Activated naive CD8-positive, alpha-beta T cell treated with anti-CD3 and anti-CD28 coated beads for 36 hours (primary cell): ENCODE measurements at regions not wholly inside any gene's neighbourhood (a gene's known extent, or its start where the extent isn't known, plus 50 kb on each side); places are given as distances from the start of the nearest gene placed in this dataset.

Experiments used
- DNase-seq: peaks from one replicate; pipeline ENCODE4 v3.0.0; 2021
- H3K27ac Mint-ChIP-seq: one replicate; pipeline ENCODE4 v1.8.0; 2022; ENCODE audit warnings: mild to moderate bottlenecking, moderate library complexity, mixed read lengths
- H3K27me3 Mint-ChIP-seq: one replicate; pipeline ENCODE4 v1.8.0; 2022; ENCODE audit warnings: mild to moderate bottlenecking, mixed read lengths
- H3K36me3 Mint-ChIP-seq: one replicate; pipeline ENCODE4 v1.8.0; 2021; ENCODE audit warnings: mild to moderate bottlenecking, mixed read lengths
- H3K4me1 Mint-ChIP-seq: one replicate; pipeline ENCODE4 v1.8.0; 2021; ENCODE audit warnings: mixed read lengths
- H3K4me3 Mint-ChIP-seq: one replicate; pipeline ENCODE4 v1.8.0; 2022; ENCODE audit warnings: mild to moderate bottlenecking, moderate library complexity, mixed read lengths
- H3K9me3 Mint-ChIP-seq: one replicate; pipeline ENCODE4 v1.8.0; 2022; ENCODE audit warnings: mixed read lengths

DNA sequence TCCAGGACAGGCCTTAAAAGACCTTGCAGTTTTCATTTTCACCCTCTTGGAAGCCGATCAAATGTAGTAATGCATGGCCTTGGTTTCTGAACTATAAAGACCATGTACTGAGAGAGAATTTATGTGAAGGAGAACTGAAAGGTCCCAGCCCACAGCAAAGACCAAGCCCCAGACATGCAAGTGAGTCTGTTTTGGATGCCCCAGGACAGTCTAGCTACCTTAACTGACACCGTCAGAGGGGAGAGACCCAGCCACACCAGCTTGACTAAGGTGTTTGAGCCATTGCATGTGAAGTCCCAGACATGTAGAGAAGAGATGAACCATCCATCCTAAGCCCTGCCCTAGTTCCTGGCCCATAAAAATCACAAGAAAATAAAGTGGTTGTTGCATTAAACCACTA is 316.8 kb upstream of the GATB start:
- Mint-ChIP-seq H3K9me3 (peaks cover 5% of the 10 kb centered on the region), H3K4me3 (no peak overlapping the region), H3K27me3 (no peaks in the 10 kb centered on the region), H3K36me3 (no peaks in the 10 kb centered on the region), H3K27ac (no peak overlapping the region), H3K4me1 (peaks cover 42% of the 10 kb centered on the region)
- DNase-seq: no peak

- peaks cover 5% of the 10 kb centered on the region for H3K9me3 Mint-ChIP-seq
- no peak overlapping the region for H3K4me3 Mint-ChIP-seq
- H3K27ac Mint-ChIP-seq: no peak overlapping the region
- no peak for DNase-seq
- H3K27me3 Mint-ChIP-seq: no peaks in the 10 kb centered on the region
- H3K36me3 Mint-ChIP-seq: no peaks in the 10 kb centered on the region
- H3K4me1 Mint-ChIP-seq: peaks cover 33% of the 10 kb centered on the region
Observed at GRCh38 chr4:152075253-152075928, 314.6 kb upstream of the GATB start.

DNA sequence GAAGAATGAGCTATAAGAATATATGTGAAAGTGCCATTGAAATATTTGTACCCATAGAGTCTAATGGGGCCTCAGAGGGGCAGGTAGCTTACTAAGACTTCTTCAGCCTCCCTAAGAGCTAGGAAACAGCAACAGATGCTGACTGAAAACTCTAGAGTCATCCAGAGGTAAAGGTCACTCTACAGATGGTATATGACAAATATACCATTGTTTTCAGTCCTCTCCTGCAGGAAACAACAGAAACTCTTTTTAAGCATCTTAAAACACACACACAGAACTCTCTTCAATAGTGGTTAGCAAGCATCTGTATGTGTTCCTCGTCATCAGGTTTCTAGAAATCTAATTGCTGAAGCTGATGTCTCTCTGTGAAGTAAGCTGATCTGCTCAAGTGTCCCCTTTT is 313.8 kb upstream of the GATB start:
- Mint-ChIP-seq H3K27me3 (no peaks in the 10 kb centered on the region), H3K4me3 (no peak overlapping the region), H3K9me3 (peaks cover 5% of the 10 kb centered on the region), H3K4me1 (peaks cover 24% of the 10 kb centered on the region), H3K36me3 (no peaks in the 10 kb centered on the region), H3K27ac (no peak overlapping the region)
- no peak for DNase-seq

DNA sequence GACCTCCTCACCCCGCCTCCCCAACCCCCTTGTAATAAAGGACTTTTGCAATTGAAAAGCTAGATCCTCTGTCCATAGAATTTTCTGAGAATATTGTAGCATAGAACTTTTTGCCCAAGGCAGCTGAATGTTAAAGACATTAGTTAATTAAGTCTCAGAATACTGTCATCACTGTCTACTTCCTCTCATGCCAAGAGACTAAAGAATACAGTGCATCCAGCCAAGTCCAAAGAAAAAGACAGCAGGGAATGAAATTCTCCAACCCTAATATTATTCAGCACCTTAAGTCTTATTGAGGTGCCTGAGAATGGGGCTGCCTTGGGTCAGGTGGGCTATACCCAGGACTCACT is 313.3 kb upstream of the GATB start:
- Mint-ChIP-seq H3K27ac (no peak overlapping the region), H3K9me3 (peaks cover 5% of the 10 kb centered on the region)

GRCh38 chr4:152073351-152074087 is 312.7 kb upstream of the GATB start:
- Mint-ChIP-seq H3K4me3 (no peak overlapping the region), H3K4me1 (peaks cover 23% of the 10 kb centered on the region), H3K9me3 (peaks cover 5% of the 10 kb centered on the region), H3K27me3 (no peaks in the 10 kb centered on the region), H3K27ac (no peak overlapping the region), H3K36me3 (no peaks in the 10 kb centered on the region)
- DNase-seq: no peak

More for the DNA sequence above, 313.3 kb upstream of the GATB start:
- DNase-seq: no peak
- H3K27me3 Mint-ChIP-seq: no peaks in the 10 kb centered on the region
- H3K4me1 Mint-ChIP-seq: peaks cover 21% of the 10 kb centered on the region
- H3K36me3 Mint-ChIP-seq: no peaks in the 10 kb centered on the region
- H3K4me3 Mint-ChIP-seq: no peak overlapping the region

DNA sequence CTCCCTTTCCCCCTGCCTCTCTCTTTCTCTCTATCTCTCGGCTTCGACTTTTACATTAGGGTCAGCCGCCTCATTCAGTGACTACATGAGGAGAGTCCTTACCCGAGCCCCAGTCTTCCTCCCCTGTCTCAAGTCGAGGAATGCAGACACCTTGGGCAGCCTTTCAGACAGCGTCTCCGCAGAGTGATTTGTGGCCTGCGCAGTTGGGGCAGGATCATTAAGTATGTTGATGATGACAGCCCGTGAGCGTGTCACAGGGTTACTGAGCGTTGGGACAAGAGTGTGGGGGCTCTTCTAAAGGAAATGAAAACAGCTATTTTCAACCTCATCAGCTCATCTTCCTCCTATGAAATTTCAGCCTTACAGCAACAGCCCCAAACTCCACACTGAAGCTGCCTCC is 312.1 kb upstream of the GATB start:
- Mint-ChIP-seq H3K4me3 (no peak overlapping the region), H3K27me3 (no peaks in the 10 kb centered on the region), H3K4me1 (peaks cover 23% of the 10 kb centered on the region), H3K9me3 (peaks cover 5% of the 10 kb centered on the region), H3K36me3 (no peaks in the 10 kb centered on the region), H3K27ac (no peak overlapping the region)
- no peak for DNase-seq

GRCh38 chr4:152072001-152072485 is 311.2 kb upstream of the GATB start:
- Mint-ChIP-seq H3K27me3 (no peaks in the 10 kb centered on the region), H3K27ac (no peak overlapping the region), H3K36me3 (no peaks in the 10 kb centered on the region), H3K4me1 (peaks cover 18% of the 10 kb centered on the region), H3K9me3 (peaks cover under 1% of the 10 kb centered on the region), H3K4me3 (no peak overlapping the region)
- DNase-seq: no peak

DNA sequence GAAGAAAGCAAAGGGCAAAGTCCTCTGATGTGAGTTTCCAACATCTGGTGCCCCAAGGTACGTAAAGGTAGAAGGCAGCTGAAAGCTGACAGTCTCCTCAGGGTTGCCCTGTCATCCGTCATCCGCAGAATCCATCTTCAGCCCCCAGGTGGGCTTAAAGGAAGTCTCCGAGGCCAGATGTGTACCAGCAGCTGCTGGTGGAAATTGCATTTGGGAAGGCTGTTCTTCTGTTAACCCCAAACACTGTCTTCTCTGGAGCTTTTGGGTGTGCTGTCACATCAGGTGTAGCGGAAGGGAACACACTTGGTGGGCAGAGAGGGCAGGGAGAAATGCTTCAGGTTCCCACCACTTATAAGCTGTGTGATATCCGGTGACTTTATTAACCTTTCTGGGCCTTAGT is 310.0 kb upstream of the GATB start:
- Mint-ChIP-seq H3K4me3 (no peak overlapping the region), H3K36me3 (no peaks in the 10 kb centered on the region), H3K27ac (no peak overlapping the region), H3K27me3 (no peaks in the 10 kb centered on the region), H3K4me1 (peaks cover 18% of the 10 kb centered on the region), H3K9me3 (peaks cover 1% of the 10 kb centered on the region)
- no peak for DNase-seq

DNA sequence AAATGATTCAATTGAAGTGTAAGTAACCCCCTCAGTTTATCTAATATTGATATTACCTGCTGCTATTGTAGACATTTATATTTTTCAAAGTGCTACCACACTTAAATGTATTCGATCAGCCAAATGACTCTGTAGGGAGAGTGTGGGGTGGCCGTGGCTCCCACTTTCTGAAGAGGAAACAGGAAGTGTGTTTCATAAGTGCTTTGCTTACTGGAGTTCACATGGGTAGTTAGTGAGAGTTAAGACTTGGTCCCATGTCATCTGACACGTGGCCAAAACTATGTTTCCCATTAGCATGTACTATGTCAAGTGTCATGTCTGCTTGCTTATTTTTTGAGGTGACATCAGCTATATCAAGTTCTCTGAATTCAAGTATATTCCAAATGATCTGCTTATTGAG is 308.1 kb upstream of the GATB start:
- Mint-ChIP-seq H3K9me3 (peaks cover 1% of the 10 kb centered on the region), H3K4me3 (no peak overlapping the region), H3K36me3 (no peaks in the 10 kb centered on the region), H3K27ac (no peak overlapping the region), H3K4me1 (peaks cover 7% of the 10 kb centered on the region), H3K27me3 (no peaks in the 10 kb centered on the region)
- DNase-seq: no peak

DNA sequence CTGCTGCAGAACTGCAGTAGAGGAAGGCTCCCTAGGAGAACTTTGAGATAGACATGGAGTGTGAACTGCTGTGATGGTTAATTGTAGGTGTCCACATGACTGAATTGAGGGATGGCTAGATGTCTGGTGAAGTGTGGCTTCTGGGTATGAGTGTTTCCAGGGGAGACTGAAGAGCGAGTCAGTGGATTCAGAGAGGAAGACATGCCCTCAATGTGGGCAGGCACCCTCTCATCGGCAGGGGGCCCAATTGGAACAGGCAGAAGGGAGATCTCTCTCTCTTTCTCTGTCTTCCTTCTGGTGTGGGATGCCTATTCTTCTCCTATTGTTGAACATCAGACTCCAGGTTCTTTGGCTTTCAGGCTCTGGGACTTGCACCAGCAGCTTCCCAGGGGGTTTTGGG is 304.7 kb upstream of the GATB start:
- H3K36me3 Mint-ChIP-seq: no peaks in the 10 kb centered on the region
- H3K27me3 Mint-ChIP-seq: no peaks in the 10 kb centered on the region
- H3K4me1 Mint-ChIP-seq: peaks cover 7% of the 10 kb centered on the region
- DNase-seq: no peak
- H3K4me3 Mint-ChIP-seq: no peak overlapping the region
- H3K27ac Mint-ChIP-seq: no peak overlapping the region
- peaks cover 1% of the 10 kb centered on the region for H3K9me3 Mint-ChIP-seq

GRCh38 chr4:152064753-152065152 is 303.9 kb upstream of the GATB start:
- no peak for DNase-seq
- Mint-ChIP-seq H3K4me3 (no peak overlapping the region), H3K9me3 (peaks cover 1% of the 10 kb centered on the region), H3K27ac (no peak overlapping the region), H3K4me1 (peaks cover 7% of the 10 kb centered on the region), H3K27me3 (no peaks in the 10 kb centered on the region), H3K36me3 (no peaks in the 10 kb centered on the region)

GRCh38 chr4:152064282-152064681 is 303.5 kb upstream of the GATB start:
- DNase-seq: no peak
- Mint-ChIP-seq H3K9me3 (peaks cover 1% of the 10 kb centered on the region), H3K27ac (no peak overlapping the region), H3K27me3 (no peaks in the 10 kb centered on the region), H3K4me1 (peaks cover 7% of the 10 kb centered on the region), H3K4me3 (no peak overlapping the region), H3K36me3 (no peaks in the 10 kb centered on the region)

GRCh38 chr4:152063621-152064240 is 302.9 kb upstream of the GATB start:
- Mint-ChIP-seq H3K27ac (no peak overlapping the region), H3K4me1 (peaks cover 2% of the 10 kb centered on the region), H3K9me3 (peaks cover 1% of the 10 kb centered on the region), H3K36me3 (no peaks in the 10 kb centered on the region), H3K4me3 (no peak overlapping the region), H3K27me3 (no peaks in the 10 kb centered on the region)
- no peak for DNase-seq

DNA sequence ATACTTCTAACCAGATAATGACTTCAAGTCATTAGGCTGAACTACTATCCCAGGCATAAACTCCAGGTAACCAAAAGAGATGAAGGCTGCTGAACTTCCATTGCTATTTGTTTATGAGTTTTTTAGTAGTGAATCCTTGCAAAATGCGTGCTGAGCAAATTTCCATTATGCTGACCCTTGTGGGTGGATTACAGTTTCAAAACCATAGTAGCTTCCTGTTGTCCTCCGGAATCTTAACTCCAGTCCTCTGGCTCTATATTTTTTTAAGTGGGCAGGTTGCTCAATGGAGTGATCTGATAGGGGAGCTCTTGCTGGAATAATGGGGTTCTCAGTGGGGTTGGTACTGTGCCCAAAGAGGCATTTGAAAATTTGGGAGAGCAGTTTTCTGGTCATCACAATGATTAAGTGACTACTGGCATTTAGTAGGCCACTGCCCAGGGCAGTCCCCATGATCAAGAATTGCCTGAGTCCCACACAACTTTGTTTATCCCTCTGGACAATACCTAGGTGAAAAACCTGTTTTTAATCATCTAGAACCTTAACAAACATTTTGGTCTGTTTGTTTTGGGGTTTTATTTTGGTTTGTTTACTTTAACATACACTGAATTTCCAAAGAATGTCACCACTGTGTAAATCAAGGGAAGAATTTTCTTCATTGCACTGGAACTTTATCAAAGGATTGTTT is 302.3 kb upstream of the GATB start:
- Mint-ChIP-seq H3K9me3 (peaks cover 1% of the 10 kb centered on the region), H3K4me3 (no peak overlapping the region), H3K4me1 (no peaks in the 10 kb centered on the region), H3K27ac (no peak overlapping the region), H3K27me3 (no peaks in the 10 kb centered on the region), H3K36me3 (no peaks in the 10 kb centered on the region)
- no peak for DNase-seq

DNA sequence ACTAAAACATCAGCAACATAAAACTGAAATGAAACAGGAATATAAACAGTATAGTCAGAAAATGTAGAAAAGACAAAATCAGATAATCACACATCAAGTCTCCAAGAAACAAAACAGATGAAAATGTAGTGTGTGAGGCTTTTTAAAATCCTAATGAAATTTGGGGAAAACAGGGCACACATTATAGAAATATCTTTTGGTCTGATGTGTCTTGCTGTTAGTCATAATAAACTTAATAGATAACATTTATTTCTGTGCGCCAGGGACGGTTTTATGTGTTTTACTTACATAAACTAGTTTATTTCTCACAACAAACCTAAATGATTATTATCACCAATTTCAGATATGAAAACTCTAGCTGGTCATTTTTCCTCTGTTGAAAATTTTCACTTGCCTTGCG is 293.9 kb upstream of the GATB start:
- DNase-seq: no peak
- H3K9me3 Mint-ChIP-seq: peaks cover 8% of the 10 kb centered on the region
- no peak overlapping the region for H3K27ac Mint-ChIP-seq
- H3K36me3 Mint-ChIP-seq: no peaks in the 10 kb centered on the region
- H3K4me1 Mint-ChIP-seq: peaks cover 10% of the 10 kb centered on the region
- H3K27me3 Mint-ChIP-seq: no peaks in the 10 kb centered on the region
- no peak overlapping the region for H3K4me3 Mint-ChIP-seq
